ENCODE measurements at regions not wholly inside any gene's neighbourhood (a gene's known extent, or its start where the extent isn't known, plus 50 kb on each side); places are given as distances from the start of the nearest gene placed in this dataset.

DNA sequence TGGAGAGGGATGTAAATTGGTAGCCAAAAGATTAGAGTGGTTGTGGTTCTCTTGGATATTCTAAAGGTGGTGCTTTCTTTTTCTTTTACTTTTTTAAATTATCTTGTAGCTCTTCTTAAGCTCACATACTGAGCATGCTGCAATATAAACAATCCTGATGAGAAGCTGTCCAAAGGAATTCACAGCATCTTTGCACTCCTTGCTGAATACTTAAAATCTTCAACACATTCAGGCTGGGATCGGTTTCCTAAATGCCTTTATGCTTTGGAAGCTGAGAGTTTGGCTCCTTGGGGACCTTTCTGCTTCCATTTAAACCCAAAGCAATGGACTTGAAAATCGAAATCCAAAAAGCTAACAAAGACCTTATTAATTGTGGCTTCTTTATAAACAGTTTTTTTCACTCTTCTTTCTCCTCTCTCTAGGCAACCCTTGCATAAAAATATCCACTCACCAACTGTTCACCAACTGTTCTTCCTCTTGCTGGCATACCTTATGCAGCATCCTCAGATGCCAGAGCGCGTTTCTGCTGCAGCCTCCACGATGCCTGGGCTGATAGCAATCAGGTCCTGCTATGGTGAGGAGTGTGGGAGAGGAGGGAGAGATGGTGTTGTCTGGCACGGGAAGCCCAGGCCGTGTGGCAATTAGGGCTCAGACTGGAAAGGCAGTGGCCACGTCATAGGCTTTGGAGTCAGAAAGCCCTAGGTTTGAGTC lies 535.8 kb upstream of the DAB1 start:
- no peak for TF ChIP-seq POLR2A (IDR thresholded peaks at IDR 0.05)
- TF ChIP-seq, protein P1, sequence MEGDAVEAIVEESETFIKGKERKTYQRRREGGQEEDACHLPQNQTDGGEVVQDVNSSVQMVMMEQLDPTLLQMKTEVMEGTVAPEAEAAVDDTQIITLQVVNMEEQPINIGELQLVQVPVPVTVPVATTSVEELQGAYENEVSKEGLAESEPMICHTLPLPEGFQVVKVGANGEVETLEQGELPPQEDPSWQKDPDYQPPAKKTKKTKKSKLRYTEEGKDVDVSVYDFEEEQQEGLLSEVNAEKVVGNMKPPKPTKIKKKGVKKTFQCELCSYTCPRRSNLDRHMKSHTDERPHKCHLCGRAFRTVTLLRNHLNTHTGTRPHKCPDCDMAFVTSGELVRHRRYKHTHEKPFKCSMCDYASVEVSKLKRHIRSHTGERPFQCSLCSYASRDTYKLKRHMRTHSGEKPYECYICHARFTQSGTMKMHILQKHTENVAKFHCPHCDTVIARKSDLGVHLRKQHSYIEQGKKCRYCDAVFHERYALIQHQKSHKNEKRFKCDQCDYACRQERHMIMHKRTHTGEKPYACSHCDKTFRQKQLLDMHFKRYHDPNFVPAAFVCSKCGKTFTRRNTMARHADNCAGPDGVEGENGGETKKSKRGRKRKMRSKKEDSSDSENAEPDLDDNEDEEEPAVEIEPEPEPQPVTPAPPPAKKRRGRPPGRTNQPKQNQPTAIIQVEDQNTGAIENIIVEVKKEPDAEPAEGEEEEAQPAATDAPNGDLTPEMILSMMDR (IDR thresholded peaks at IDR 0.05): no peak
- no peak for TF ChIP-seq POLR2AphosphoS5 (IDR thresholded peaks at IDR 0.05)
